OCI-M1 (cell line): ENCODE measurements at regions not wholly inside any gene's neighbourhood (a gene's known extent, or its start where the extent isn't known, plus 50 kb on each side); places are given as distances from the start of the nearest gene placed in this dataset.
"Not testable (repeated sequence)": the region's sequence is repeated elsewhere in the genome, so short reads cannot be mapped to it uniquely, and the experiment has no call there.

Experiments used
- DNase-seq: peaks from one replicate; lab custom pipeline; 2025; lab: John Stamatoyannopoulos, UW

DNA sequence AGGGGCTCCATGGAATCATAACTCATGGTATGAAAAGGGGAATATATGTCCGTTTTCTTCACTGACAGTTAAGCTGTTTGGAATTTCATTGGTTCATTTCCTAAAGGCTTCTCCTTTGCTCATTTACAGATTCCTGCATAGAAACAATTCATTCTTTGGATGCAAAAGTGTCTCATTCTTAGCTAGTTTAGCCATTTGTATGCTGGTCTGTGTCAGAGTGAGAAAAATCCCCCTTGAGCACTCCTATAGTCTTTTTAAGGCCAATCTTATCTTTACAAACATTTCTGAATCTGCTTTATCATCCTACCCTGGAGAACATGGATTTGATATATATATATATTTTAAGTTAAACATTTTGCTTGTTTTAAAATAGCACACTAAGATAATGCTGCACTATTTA, 1260.9 kb upstream of the NRXN1 start:
- no peak for DNase-seq

DNA sequence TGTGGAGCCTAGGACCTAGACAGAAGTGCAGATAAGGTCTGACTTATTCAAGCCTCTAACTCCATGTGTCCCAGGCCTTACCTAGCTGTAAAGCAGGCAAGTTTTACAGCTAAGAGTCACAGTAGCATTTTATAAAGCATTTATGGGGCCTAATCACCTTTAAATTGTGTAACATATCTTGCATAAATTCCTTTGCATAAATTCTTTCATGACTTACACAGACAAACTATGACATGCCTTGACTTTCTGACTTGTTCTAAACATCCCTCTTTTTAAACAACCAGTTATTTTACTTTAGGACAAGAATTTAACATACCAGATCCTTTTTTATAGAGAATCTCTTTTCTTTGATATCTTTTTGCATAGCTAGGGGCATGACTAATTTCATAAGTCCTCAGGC, 1257.8 kb upstream of the NRXN1 start:
- no peak for DNase-seq

DNA sequence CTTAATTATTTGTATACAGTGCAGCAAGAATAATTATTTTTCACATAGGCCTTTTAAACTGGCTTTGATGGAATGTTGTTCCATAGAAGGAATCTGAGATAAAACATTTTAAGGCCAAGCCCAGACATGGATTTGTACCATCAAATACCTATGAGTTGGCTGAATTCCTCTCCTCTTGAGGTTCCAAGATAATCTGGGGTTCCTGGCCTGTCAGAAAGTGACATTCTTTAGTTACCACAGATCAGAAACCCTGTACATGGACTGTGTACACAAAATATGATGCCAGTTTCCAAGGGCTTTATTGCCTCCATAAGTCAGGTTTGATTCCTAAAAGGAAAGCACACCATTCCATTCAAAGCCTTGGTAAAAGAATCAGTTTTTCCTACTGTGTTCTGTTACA, 1256.7 kb upstream of the NRXN1 start:
- DNase-seq, result no peak

DNA sequence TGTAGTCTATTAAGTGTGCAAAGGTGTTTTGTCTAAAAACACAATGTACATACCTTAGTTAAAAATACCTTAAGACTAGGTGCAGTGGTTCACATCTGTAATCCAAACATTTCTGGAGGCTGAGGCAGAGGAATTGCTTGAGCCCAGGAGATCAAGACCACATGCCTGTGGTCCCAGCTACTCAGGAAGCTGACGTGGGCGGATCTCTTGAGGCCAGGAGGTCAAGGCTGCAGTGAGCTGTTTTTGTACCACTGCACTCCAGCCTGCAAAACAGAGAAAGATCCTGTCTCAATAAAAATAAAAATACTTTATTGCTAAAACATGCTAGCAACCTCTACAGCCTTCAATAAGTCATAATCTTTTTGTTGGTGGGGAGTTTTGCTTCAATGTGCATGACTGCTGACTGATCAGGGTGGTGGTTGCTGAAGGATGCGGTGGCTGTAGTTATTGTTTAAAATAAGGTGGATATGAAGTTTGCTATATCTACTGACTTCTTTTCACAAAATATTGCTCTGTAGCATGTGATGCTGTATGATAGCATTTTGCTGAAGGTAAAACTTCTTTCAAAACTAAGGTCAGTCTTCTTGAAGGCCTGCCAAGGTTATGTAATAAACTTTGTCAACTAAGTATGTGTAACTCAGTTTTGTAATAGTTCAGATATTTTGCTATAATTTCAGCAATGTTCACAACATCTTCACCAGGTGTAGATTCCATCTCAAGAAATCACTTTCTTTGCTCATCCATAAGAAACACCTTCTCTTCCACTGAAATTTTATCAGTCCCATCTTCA, 1238.0 kb upstream of the NRXN1 start:
- no peak for DNase-seq

DNA sequence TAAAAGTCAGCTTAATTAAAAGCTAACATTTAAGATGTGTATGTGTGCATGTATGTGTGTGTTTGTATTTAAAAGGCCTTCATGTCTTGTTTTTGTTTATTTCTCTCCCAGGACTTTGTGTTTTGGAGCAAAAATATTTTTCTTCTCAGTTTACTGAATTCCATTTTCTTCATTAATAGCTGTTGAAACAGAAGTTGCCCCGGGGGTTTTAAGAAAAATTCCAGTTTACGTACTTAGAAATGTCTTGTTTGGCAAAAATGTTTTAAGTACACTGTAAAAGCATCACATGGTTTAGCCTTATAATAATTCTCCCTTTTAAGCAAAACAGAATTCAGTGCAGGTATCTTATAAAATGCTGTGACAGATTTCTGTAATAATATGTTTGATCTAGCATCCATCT, 1233.0 kb upstream of the NRXN1 start:
- no peak for DNase-seq

DNA sequence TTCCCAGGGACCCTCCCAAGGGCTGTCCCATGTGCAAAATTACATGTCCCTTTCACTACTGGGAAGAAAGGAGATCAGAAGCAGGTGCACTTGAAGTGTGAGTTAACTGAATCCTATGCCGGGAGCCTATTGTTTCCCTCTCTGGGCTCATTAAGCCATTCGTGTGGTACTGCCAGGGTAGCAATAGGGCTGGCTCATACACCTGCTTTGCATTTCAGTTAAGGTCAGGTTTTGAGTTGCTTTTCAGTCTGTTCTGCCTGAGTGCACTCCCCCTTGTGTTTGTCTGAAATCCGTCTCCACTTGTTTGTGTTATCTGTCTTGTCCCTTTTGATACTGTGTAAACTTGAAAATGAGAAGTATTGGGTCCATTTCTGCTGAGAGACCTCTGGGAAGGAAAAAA, 1232.6 kb upstream of the NRXN1 start:
- peak; percentile 3 for DNase-seq

DNA sequence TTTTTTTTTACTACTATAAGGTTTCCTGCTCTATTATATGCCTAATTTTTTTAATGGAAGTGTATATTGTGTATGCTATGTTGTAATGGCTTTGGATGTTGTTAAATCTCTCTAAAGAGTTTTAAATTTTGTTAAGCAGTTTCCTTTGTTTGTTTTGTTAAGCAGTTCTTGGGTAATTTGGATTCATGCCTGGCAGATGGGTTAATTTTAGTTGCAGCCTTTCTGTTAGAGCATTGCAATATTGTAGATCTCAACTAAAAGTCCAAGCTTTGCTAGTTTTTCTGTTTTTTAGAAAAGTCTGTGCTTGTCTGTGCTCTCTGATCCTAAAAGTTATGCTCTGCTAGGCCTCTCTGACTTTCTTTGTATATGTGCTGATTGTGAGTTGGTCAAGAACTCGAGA, 1229.0 kb upstream of the NRXN1 start:
- DNase-seq, result no peak

DNA sequence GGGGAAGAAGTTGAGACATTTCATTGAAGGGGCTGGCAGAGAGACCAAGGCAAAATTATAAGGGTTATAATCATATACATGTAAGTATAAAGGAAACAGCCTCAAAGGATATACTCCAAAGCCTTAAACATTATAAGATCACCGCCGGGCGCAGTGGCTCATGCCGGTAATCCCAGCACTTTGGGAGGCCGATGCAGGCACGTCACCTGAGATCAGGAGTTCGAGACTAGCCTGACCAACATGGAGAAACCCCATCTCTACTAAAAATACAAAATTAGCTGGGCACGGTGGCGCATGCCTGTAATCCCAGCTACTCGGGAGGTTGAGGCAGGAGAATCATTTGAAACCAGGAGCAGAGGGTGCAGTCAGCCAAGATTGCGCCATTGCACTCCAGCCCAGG, 1227.0 kb upstream of the NRXN1 start:
- not testable (repeated sequence) for DNase-seq

DNA sequence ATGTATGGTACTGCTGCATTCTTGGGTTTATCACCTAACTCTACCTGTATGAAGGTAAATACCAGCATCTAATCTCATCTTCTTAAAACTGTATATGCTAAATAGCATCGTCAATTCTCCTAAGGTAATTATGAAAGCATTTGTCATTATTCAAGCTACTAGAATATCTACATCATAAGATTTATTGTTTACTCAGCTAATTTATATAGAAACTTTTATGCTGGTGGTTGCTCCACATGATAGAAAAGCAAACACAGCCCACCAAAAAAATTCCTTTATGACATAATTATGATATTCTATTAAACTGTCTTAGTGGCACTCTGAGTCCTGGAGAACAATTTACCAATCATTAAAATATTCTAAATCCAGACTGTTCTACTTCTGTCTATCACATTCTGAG, 1226.1 kb upstream of the NRXN1 start:
- DNase-seq, result no peak

DNA sequence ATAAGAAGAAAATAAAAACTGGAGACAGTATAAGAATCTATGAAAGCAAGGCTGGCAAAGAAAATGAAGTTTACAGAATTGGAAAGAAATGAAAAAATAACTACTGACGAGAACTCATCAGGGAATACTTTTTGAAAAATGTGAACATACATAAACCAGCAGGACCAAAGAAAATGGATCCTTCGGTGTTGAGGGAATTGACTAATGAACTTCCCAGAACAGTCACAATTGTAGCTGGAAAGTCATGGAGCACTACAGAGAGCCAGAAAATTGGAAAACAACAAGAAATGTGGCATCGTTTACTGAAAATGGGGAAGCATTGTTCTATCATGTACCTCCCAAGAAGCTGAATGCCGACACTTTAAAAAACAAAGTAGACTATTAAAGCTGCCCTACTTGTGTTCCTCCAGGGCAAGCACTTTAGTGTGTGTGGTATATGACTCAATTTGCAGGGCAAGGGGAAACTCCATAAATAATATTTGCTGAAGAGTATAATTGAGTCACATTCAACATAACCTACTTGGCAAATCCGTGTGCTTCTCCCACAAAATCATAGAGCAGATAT, 1221.6 kb upstream of the NRXN1 start:
- no peak for DNase-seq

DNA sequence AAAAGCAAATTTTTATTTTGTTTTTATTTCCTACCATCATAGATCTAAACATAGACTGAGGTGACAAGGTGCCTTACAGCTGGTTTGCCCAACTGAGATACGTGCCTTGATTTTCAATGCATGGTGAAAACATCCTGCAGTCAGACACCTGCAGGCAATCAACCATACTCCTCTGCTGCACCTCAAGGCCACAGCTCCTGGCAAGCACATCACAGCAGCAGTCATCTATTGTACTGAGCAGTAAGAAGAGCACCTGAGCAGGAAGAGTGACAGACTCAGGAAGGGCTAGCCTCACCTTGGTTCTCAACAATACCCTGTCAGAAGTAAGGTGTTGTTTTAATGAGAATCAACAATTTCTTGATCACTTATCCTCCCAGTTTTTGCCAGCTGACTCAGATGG, 1206.8 kb upstream of the NRXN1 start:
- DNase-seq, result no peak

DNA sequence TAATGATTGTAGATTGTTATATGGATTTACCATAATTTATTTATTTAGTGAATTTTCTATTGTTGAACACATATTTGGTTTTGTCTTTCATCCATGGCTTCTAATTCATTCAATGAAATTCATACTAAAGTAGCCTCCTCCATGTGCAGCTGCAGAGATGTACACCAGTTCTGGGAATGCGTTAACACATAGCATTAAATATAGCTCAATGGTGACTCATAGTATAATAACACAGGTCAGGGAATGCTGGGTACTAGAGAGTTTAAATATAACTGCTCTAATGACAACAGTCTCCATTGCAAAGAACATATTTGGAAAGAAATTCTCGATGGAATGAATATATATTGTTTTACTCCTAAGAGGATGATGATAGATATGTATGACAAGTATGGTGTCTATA, 1190.2 kb upstream of the NRXN1 start:
- no peak for DNase-seq

DNA sequence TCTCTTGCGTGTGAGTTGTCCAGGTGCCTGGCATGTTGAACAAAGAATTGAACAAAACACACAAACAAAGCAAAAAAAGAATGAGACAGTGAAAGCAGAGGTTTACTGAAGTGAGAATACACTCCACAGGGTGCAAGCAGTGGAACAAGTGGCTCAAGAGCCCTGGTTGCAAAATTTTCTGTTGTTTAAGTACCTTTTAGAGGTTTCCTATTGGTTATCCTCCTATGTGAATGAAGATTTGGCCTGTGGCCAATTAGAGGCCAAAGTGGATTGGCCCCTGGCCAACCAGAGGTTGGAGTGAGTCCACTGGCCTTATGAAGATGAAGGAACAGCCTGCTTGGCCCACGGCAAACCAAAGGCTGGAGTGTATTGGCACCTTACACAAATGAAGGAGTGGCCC, 1188.5 kb upstream of the NRXN1 start:
- peak; percentile 8 for DNase-seq

DNA sequence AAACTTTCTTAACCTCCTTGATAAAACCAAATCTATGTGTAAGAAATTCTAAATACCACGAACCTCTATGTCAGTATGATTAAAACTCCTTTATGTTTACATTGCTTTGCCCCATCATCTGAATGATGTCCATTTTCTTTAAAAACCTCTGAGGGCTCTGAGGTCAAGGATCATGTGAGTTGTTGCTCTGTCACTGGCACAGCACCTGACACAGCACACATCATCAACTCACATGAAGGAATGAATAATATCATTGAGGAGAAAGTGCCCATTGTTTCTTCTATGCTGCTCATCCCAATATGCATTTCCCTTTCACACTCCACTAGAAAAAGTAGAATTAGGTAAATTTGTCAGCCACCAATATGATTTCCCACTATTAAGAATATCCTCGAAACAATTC, 1178.7 kb upstream of the NRXN1 start:
- no peak for DNase-seq

DNA sequence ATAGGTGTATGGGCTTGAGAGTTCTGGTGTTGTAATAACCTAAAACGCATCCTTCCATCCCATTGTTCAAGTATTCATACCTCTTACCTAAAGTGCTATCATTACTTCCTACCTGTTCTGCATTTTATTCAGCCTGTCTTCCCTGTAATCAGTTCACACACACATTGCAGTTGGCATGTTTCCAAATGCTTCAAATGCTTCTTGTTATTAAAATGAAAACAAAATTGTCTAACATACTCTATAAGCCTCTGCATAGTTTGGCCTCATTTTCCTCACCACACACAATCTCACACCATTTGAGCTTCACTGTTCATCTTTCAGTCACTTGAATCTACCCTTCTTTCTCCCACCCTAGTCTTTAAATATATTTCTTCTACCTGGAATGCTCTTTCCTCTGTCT, 1178.2 kb upstream of the NRXN1 start:
- no peak for DNase-seq

DNA sequence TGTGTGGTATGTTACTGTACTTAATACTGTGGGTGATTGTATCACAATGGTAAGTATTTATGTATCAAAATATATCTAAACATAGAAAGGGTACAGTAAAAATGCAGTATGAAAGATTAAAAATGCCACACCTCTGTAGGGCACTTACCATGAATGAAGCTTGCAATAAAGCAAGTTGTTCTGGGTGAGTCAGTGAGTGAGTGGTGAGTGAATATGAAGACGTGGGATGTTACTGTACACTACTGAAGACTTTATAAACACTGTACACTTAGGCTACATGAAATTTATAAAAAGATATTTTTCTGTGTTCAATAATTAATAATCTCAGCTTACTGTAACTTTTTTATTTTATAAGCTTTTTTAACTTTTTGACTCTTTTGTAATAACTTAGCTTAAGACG, 1162.4 kb upstream of the NRXN1 start:
- no peak for DNase-seq

DNA sequence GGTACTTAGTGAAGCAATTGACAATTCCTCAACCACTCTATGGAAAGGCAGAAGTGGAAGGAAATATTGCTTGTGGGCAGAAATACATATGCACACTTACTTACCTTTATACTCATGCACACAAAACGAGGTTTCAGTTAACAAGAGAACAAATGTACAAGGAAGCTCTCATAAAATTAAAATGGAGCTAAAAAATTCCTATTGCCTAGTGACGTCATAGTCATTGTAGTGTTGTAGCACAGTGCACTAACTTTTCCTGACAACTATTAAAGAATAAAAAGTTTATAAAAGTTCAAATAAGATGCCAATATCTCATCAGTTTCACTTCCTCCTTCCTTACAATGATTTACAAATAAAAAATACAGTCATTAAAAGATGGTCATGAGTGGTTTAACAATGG, 1161.9 kb upstream of the NRXN1 start:
- DNase-seq, result no peak

DNA sequence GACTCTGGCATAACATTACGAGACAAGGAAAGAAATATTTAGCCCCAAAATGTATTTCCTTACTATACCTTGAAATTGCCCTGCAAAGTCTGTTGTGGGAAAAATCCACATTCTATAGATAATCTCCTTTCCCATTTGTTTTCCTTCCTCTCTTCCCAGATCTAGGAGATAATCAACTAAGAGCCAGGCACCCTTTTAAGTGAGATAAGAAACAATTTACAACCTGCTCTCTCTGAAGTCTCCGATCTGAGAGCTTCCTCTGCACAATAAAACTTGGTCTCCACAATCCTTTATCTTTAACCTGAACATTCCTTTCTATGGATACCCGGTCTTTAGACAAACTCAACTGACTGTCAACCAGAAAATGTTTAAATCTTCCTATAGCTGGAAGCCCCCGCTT, 1160.7 kb upstream of the NRXN1 start:
- no peak for DNase-seq

DNA sequence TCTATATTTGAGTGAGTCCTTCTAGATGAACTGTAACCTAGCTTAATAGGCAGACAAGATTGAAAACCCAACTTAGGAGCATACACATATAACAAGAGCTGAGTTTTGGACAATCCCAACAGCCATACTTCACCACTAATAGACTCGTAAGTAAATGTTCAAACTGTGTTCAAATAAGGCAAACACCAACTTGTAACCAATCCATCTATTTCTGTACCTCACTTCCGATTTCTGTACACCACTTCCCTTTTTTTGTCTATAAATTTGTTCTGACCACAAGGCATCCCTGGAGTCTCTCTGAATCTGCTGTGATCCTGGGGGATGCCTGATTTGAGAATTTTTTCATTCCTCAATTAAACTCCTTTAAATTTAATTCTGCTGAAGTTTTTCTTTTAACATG, 1149.1 kb upstream of the NRXN1 start:
- DNase-seq, result peak; percentile 52

DNA sequence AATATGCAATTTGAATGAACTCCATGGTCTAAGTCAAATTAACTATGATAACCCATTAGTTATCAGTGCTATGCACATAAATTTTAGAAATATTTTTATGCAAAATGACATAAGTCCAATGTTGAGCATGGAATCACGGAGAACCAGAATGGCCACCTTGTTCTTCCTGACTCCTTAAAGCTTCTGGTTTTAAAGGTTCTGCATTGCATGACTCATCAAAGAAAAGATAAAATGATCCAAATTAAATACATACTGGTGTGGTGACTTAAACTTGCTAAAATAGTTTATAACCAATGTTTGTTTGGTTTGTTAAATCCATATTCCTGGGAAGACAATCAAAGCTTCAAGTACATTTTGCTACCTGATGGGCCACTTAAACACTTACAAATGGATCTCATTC, 1146.9 kb upstream of the NRXN1 start:
- DNase-seq, result no peak

DNA sequence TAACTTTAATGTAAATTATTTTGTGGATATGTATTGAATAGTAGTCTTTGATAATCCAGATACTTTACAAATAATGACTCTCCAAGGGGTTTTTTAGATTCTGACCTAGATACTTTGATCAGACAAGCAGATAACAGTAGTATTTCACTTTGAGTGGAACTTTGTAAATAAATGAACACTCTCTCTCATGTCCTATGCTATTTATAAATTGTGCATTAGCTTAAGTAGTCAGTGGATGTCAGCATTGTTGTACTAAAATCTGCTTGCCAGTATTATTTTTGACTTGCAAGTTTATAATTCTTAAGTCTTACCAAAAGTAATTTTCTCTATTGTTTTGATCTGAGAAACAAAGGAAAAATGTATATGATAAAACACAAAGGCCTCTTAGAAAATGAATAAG, 1113.1 kb upstream of the NRXN1 start:
- DNase-seq, result no peak

DNA sequence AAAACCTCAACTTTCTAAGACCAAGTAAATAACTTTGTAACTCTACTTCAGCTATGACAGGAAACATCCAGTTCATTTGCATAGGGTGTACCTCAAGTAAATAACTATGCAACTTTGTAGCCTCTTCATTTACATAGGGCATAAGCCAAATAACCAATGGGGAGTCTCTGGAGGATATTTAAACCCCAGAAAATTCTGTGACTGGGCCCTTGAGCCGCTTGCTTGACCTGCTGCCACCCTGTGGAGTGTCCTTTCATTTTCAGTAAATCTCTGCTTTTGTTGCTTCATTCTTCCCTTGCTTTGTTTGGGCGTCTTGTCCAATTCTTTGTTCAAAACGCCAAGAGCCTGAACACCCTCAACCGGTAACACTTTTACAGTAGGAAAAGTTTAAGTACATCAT, 1112.7 kb upstream of the NRXN1 start:
- DNase-seq, result peak; percentile 15

DNA sequence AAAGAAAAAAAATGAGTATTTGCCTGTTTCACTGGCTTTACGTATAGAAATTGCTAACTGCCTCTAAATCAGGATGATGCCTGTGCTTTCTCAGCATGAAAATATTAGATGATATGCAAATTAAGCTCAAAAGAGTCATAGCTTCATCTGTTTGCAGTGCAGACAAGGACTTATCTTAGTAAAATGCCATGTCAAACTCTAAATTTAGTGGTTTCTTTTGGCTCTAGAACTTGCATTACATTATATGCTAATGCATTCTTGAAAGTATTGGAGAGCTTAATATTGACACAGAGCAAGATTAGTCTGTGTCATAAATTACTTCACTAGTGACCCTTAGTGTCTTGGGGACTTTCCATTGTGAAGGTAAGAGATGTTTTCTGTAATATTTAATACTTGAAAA, 1109.1 kb upstream of the NRXN1 start:
- no peak for DNase-seq

DNA sequence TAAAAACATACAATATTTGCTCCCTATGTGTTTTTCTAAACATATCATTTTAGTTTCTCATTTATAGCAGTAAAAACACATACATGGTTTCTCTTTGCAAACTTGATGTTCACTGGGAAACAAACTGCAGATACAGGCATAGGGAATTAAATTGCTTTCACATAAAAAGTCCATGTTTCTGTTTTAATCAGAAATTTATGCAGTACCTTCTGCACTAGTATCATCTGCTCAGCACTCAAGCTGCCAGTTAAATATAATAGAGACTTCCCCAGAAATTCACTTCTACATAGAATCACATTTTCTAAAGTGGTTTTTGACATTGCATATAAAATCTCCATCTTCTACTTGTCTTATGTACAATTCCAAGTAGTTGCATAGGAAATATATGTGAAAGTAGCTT, 1107.3 kb upstream of the NRXN1 start:
- DNase-seq, result no peak
